SK-N-SH (cell line): ENCODE measurements at regions not wholly inside any gene's neighbourhood (a gene's known extent, or its start where the extent isn't known, plus 50 kb on each side); places are given as distances from the start of the nearest gene placed in this dataset.

Experiments
- CTCF ChIA-PET: fragments of 300-600, 350-600 bp; formaldehyde crosslinking; extraction: SDS; loops from one replicate; lab custom pipeline; 2021; lab: Yijun Ruan, JAX
- POLR2A ChIA-PET: fragments of 350-600 bp; sonication (Branson Sonifier 250); formaldehyde crosslinking; extraction: SDS; loops from one replicate; lab custom pipeline; 2020; ENCODE audit warnings: antibody characterized with exemption, inconsistent platforms; lab: Yijun Ruan, JAX
- DNase-seq: peaks from one replicate; pipeline ENCODE4 v3.0.0; 2012
- H2AFZ ChIP-seq: fragments of 200-600 bp; sonication (generic); 2 replicates; pipeline ENCODE4 v1.8.1; 2016; ENCODE audit warnings: antibody characterized with exemption, mild to moderate bottlenecking, low read depth
- H3F3A ChIP-seq: fragments of 200-600 bp; sonication (generic); replicated peaks from 2 replicates; pipeline ENCODE3; 2016; ENCODE audit warnings: antibody characterized with exemption, mild to moderate bottlenecking; ENCODE audit not compliant: insufficient read depth
- H3K27ac ChIP-seq, 2 experiments: fragments of 200-500 bp in 1 of 2; fragments of 200-600 bp in 1 of 2; sonication (Bioruptor generic) in 1 of 2; sonication (generic), shearing (Covaris generic) in 1 of 2; 2 replicates each; pipeline versions ENCODE4 v1.5.1 to v1.6.1; 2014 to 2016; ENCODE audit warnings: low read depth in 2 of 2, inconsistent platforms in 1 of 2, low read length in 1 of 2, mild to moderate bottlenecking in 1 of 2, mixed read lengths in 1 of 2
- H3K27me3 ChIP-seq: fragments of 200-600 bp; sonication (generic), shearing (Covaris generic); 2 replicates; pipeline ENCODE4 v1.6.1; 2016; ENCODE audit warnings: mixed run types; ENCODE audit not compliant: insufficient read depth
- H3K36me3 ChIP-seq, 2 experiments: fragments of 200-500 bp in 1 of 2; fragments of 200-600 bp in 1 of 2; sonication (Bioruptor generic) in 1 of 2; sonication (generic) in 1 of 2; replicated peaks in 1 of 2; 2 replicates each; pipeline versions ENCODE3 to v1.5.1; 2014 to 2016; ENCODE audit warnings: low read length in 1 of 2, mild to moderate bottlenecking in 1 of 2; ENCODE audit not compliant: insufficient read depth in 2 of 2, control insufficient read depth in 1 of 2
- H3K4me1 ChIP-seq, 2 experiments: fragments of 200-500 bp in 1 of 2; fragments of 200-600 bp in 1 of 2; sonication (Bioruptor generic) in 1 of 2; sonication (generic), shearing (Covaris generic) in 1 of 2; 2 replicates each; pipeline versions ENCODE4 v1.5.1 to v1.6.1; 2014 to 2016; ENCODE audit warnings: low read depth in 1 of 2, low read length in 1 of 2, mixed run types in 1 of 2; ENCODE audit not compliant: insufficient read depth in 2 of 2, control insufficient read depth in 1 of 2
- H3K4me2 ChIP-seq: fragments of 200-600 bp; sonication (generic), shearing (Covaris generic); 2 replicates; pipeline ENCODE4 v1.6.1; 2017; ENCODE audit warnings: mixed run types
- H3K4me3 ChIP-seq, 2 experiments: fragments of 200-500 bp in 1 of 2; fragments of 200-600 bp in 1 of 2; sonication (Bioruptor generic) in 1 of 2; sonication (generic), shearing (Covaris generic) in 1 of 2; 2 replicates each; pipeline versions ENCODE4 v1.5.1 to v1.8.1; 2014 to 2016; ENCODE audit warnings: low read depth in 2 of 2, inconsistent platforms in 1 of 2, low read length in 1 of 2, mild to moderate bottlenecking in 1 of 2, mixed read lengths in 1 of 2, moderate library complexity in 1 of 2
- H3K79me2 ChIP-seq: fragments of 200-600 bp; sonication (generic); 2 replicates; pipeline ENCODE4 v1.8.1; 2017; ENCODE audit warnings: mild to moderate bottlenecking; ENCODE audit not compliant: insufficient read depth
- H3K9ac ChIP-seq: fragments of 200-600 bp; sonication (generic); 2 replicates; pipeline ENCODE4 v1.6.1; 2017; ENCODE audit warnings: mixed run types
- H3K9me2 ChIP-seq: fragments of 200-600 bp; sonication (generic); 2 replicates; pipeline ENCODE4 v1.6.1; 2017; ENCODE audit warnings: mixed run types
- H3K9me3 ChIP-seq: fragments of 200-600 bp; sonication (generic); 2 replicates; pipeline ENCODE4 v1.6.1; 2017; ENCODE audit warnings: mixed run types, mild to moderate bottlenecking, moderate library complexity
- H4K20me1 ChIP-seq: fragments of 200-600 bp; sonication (generic); 2 replicates; pipeline ENCODE4 v1.6.1; 2017; ENCODE audit warnings: mild to moderate bottlenecking, mixed run types; ENCODE audit not compliant: insufficient read depth
- CHD2 ChIP-seq: fragments of 150-350 bp; IDR thresholded peaks from 2 replicates; pipeline ENCODE4 v1.6.1; 2018; ENCODE audit warnings: low read length; ENCODE audit not compliant: partially characterized antibody
- ELF1 ChIP-seq: IDR thresholded peaks from 2 replicates; pipeline ENCODE4 v1.4.0; 2012
- EP300 ChIP-seq, 2 experiments: IDR thresholded peaks; 2 replicates each; pipeline versions ENCODE4 v1.4.0 to v1.6.1; 2012; ENCODE audit warnings: borderline replicate concordance in 1 of 2, low read depth in 1 of 2, low read length in 1 of 2
- FOXJ3 ChIP-seq: sonication (generic); formaldehyde crosslinking; IDR thresholded peaks from 2 replicates; pipeline ENCODE4 v1.5.1; 2020; ENCODE audit warnings: mild to moderate bottlenecking, missing genetic modification reagents
- FOXM1 ChIP-seq: IDR thresholded peaks from 2 replicates; pipeline ENCODE4 v1.4.0; 2012; ENCODE audit warnings: low read depth, mild to moderate bottlenecking
- GATA2 ChIP-seq: sonication (generic); formaldehyde crosslinking; IDR thresholded peaks from 2 replicates; pipeline ENCODE4 v1.5.0; 2020; ENCODE audit warnings: mild to moderate bottlenecking, missing genetic modification reagents
- JUND ChIP-seq: IDR thresholded peaks from 2 replicates; pipeline ENCODE4 v1.4.0; 2012
- POLR2AphosphoS5 ChIP-seq: IDR thresholded peaks from 2 replicates; pipeline ENCODE4 v1.6.1; 2012; ENCODE audit warnings: low read depth, low read length
- RAD21 ChIP-seq: IDR thresholded peaks from 2 replicates; pipeline ENCODE4 v1.6.1; 2012; ENCODE audit warnings: mild to moderate bottlenecking, low read length
- RCOR1 ChIP-seq: fragments of 150-350 bp; IDR thresholded peaks from 2 replicates; pipeline ENCODE4 v1.6.1; 2017; ENCODE audit warnings: antibody characterized with exemption, low read length
- RXRA ChIP-seq: IDR thresholded peaks from 2 replicates; pipeline ENCODE4 v1.4.0; 2012; ENCODE audit warnings: low read depth, mild to moderate bottlenecking, borderline replicate concordance
- SIN3A ChIP-seq: IDR thresholded peaks from 2 replicates; pipeline ENCODE4 v1.6.1; 2012; ENCODE audit warnings: low read depth, mild to moderate bottlenecking, low read length, moderate library complexity, borderline replicate concordance
- SMC3 ChIP-seq: IDR thresholded peaks from 2 replicates; pipeline ENCODE4 v1.6.1; 2012; ENCODE audit warnings: low read depth, low read length, improper control_type of control experiment
- TAF1 ChIP-seq: IDR thresholded peaks from 2 replicates; pipeline ENCODE4 v1.6.1; 2012; ENCODE audit warnings: low read depth, mild to moderate bottlenecking, low read length, moderate library complexity, borderline replicate concordance
- YY1 ChIP-seq: IDR thresholded peaks from 2 replicates; pipeline ENCODE4 v1.4.0; 2012; ENCODE audit warnings: low read depth, mild to moderate bottlenecking
- WGBS: methylation state at CpG from one replicate; pipeline ENCODE4 v1.1.6; 2017; ENCODE audit warnings: low lambda C conversion rate; 5-methylcytosine and 5-hydroxymethylcytosine counted together
- TF ChIP-seq, protein P1 (sequence below): IDR thresholded peaks from 2 replicates; pipeline ENCODE4; 2012
- TF ChIP-seq, protein P2 (sequence below): fragments of 200-600 bp; sonication (generic); IDR thresholded peaks from 2 replicates; pipeline ENCODE4 v1.6.1; 2017; ENCODE audit warnings: antibody characterized with exemption, mild to moderate bottlenecking, moderate library complexity
- TF ChIP-seq, protein P3 (sequence below): IDR thresholded peaks from 2 replicates; pipeline ENCODE4 v1.4.0; 2012; ENCODE audit warnings: low read depth, borderline replicate concordance
- TF ChIP-seq, protein P4 (sequence below): IDR thresholded peaks from 2 replicates; pipeline ENCODE4 v1.4.0; 2012; ENCODE audit warnings: low read depth
- TF ChIP-seq, protein P5 (sequence below): fragments of 150-350 bp; IDR thresholded peaks from 2 replicates; pipeline ENCODE4 v1.6.1; 2017; ENCODE audit warnings: antibody characterized with exemption, low read length, low read depth, borderline replicate concordance
- TF ChIP-seq, protein P6 (sequence below): IDR thresholded peaks from 2 replicates; pipeline ENCODE4 v1.4.0; 2012; ENCODE audit warnings: low read depth, borderline replicate concordance

DNA sequence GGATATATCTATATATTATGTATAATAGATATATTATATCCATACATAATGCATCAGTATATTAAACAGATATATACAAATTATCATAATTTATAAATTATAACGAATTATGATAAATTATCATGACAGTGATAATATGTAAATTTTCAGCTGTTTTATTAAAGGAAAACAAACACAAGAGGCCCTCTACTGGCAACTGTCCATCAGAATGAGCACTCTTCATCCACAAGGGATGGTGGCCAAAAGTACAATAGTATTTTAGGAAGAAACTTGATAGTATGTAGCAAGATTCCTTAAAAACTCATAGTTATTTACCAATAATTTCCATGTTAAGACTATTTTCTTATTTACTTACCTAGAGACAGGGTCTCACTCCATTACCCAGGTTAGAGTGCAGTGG lies 113.3 kb upstream of the LPAR1 start:
- H3K4me1 ChIP-seq: peaks cover 0 to 14% of the 10 kb centered on the region in 2 experiments; a peak in 2 of 4 replicates
- no peaks in the 10 kb centered on the region for H4K20me1 ChIP-seq
- POLR2A ChIA-PET: no interaction called here
- WGBS: 69% methylated on average over 1 of the region's 1 CpG
- no peaks in the 10 kb centered on the region; the same call in 1 of the 2 replicates for H3K9me3 ChIP-seq
- H3K27ac ChIP-seq: no peak overlapping the region
- H3K79me2 ChIP-seq: no peaks in the 10 kb centered on the region
- H2AFZ ChIP-seq: no peak overlapping the region
- H3K9me2 ChIP-seq: no peaks in the 10 kb centered on the region
- H3K4me3 ChIP-seq: no peak overlapping the region
- TF ChIP-seq POLR2AphosphoS5 (no peak), RAD21 (peak; percentile 27; the same call in 1 of the 2 replicates)
- no peaks in the 10 kb centered on the region for H3F3A ChIP-seq
- CTCF ChIA-PET: interaction anchor here (0.8 to 1.3 kb wide), 4 partner anchors 8 to 115 kb away, joined by 3 to 6 read pairs (median 3); no protein-coding TSS in a partner anchor
- no peaks in the 10 kb centered on the region for H3K27me3 ChIP-seq
- H3K4me2 ChIP-seq: no peak overlapping the region
- no peaks in the 10 kb centered on the region for H3K36me3 ChIP-seq
- no peak overlapping the region for H3K9ac ChIP-seq
- no peak for DNase-seq

DNA sequence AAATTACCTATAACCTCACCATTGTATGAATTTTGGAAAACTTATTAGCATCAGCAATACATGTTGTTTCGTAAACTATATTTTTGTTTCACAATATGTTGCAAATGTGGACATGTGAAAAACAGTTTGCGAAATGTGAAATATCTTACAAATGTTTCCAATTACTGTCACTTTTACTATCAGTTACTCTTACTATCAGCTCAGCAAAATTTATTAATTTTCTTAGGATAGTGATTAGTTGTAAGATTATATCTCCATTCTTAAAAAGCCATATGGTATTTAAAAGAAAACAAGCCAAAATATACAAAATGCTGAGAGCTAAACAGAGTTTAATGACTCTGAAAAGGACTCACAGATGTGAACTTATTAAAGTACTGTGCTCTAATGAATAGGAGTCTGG lies 111.9 kb upstream of the LPAR1 start:
- CTCF ChIA-PET: interaction anchor here (0.8 to 1.5 kb wide), 3 partner anchors 81 to 114 kb away, joined by 3 to 4 read pairs (median 3); no protein-coding TSS in a partner anchor
- no peaks in the 10 kb centered on the region for H3K79me2 ChIP-seq
- TF ChIP-seq CHD2 (no peak), POLR2AphosphoS5 (no peak), FOXJ3 (CRISPR knock-in tag) (no peak), SIN3A (no peak), TAF1 (no peak), RAD21 (no peak; the same call in 1 of the 2 replicates), FOXM1 (no peak), JUND (no peak), EP300 (IDR thresholded peaks at IDR 0.05; ENCODE audit: borderline replicate concordance in 1 of 2, low read depth in 1 of 2, low read length in 1 of 2) (peak in 1 of 2 experiments; percentile 75; a peak in 2 of 4 replicates), SMC3 (no peak), YY1 (no peak), RCOR1 (peak; percentile 81), ELF1 (no peak), GATA2 (CRISPR knock-in tag) (peak; percentile 46), RXRA (no peak)
- TF ChIP-seq, protein P1, sequence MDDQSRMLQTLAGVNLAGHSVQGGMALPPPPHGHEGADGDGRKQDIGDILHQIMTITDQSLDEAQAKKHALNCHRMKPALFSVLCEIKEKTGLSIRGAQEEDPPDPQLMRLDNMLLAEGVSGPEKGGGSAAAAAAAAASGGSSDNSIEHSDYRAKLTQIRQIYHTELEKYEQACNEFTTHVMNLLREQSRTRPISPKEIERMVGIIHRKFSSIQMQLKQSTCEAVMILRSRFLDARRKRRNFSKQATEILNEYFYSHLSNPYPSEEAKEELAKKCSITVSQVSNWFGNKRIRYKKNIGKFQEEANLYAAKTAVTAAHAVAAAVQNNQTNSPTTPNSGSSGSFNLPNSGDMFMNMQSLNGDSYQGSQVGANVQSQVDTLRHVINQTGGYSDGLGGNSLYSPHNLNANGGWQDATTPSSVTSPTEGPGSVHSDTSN: no peak
- TF ChIP-seq, protein P2, sequence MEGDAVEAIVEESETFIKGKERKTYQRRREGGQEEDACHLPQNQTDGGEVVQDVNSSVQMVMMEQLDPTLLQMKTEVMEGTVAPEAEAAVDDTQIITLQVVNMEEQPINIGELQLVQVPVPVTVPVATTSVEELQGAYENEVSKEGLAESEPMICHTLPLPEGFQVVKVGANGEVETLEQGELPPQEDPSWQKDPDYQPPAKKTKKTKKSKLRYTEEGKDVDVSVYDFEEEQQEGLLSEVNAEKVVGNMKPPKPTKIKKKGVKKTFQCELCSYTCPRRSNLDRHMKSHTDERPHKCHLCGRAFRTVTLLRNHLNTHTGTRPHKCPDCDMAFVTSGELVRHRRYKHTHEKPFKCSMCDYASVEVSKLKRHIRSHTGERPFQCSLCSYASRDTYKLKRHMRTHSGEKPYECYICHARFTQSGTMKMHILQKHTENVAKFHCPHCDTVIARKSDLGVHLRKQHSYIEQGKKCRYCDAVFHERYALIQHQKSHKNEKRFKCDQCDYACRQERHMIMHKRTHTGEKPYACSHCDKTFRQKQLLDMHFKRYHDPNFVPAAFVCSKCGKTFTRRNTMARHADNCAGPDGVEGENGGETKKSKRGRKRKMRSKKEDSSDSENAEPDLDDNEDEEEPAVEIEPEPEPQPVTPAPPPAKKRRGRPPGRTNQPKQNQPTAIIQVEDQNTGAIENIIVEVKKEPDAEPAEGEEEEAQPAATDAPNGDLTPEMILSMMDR: no peak
- TF ChIP-seq, protein P3, sequence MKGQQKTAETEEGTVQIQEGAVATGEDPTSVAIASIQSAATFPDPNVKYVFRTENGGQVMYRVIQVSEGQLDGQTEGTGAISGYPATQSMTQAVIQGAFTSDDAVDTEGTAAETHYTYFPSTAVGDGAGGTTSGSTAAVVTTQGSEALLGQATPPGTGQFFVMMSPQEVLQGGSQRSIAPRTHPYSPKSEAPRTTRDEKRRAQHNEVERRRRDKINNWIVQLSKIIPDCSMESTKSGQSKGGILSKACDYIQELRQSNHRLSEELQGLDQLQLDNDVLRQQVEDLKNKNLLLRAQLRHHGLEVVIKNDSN: no peak
- TF ChIP-seq, protein P4, sequence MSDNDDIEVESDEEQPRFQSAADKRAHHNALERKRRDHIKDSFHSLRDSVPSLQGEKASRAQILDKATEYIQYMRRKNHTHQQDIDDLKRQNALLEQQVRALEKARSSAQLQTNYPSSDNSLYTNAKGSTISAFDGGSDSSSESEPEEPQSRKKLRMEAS: no peak
- TF ChIP-seq, protein P5, sequence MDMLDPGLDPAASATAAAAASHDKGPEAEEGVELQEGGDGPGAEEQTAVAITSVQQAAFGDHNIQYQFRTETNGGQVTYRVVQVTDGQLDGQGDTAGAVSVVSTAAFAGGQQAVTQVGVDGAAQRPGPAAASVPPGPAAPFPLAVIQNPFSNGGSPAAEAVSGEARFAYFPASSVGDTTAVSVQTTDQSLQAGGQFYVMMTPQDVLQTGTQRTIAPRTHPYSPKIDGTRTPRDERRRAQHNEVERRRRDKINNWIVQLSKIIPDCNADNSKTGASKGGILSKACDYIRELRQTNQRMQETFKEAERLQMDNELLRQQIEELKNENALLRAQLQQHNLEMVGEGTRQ: no peak
- TF ChIP-seq, protein P6, sequence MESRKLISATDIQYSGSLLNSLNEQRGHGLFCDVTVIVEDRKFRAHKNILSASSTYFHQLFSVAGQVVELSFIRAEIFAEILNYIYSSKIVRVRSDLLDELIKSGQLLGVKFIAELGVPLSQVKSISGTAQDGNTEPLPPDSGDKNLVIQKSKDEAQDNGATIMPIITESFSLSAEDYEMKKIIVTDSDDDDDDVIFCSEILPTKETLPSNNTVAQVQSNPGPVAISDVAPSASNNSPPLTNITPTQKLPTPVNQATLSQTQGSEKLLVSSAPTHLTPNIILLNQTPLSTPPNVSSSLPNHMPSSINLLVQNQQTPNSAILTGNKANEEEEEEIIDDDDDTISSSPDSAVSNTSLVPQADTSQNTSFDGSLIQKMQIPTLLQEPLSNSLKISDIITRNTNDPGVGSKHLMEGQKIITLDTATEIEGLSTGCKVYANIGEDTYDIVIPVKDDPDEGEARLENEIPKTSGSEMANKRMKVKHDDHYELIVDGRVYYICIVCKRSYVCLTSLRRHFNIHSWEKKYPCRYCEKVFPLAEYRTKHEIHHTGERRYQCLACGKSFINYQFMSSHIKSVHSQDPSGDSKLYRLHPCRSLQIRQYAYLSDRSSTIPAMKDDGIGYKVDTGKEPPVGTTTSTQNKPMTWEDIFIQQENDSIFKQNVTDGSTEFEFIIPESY: no peak

More for the DNA sequence above, 111.9 kb upstream of the LPAR1 start:
- POLR2A ChIA-PET: no interaction called here
- 93% methylated on average over 2 of the region's 2 CpGs for WGBS
- peaks cover 0 to 14% of the 10 kb centered on the region in 2 experiments; a peak in 2 of 4 replicates for H3K4me1 ChIP-seq
- H3F3A ChIP-seq: no peaks in the 10 kb centered on the region
- no peak overlapping the region for H3K4me3 ChIP-seq
- no peak overlapping the region for H3K4me2 ChIP-seq
- H2AFZ ChIP-seq: no peak overlapping the region
- DNase-seq: peak; percentile 19
- H3K27ac ChIP-seq: no peak overlapping the region
- H3K9me2 ChIP-seq: no peaks in the 10 kb centered on the region
- H3K36me3 ChIP-seq: no peaks in the 10 kb centered on the region
- no peaks in the 10 kb centered on the region for H4K20me1 ChIP-seq
- H3K27me3 ChIP-seq: no peaks in the 10 kb centered on the region
- H3K9ac ChIP-seq: no peak overlapping the region
- no peaks in the 10 kb centered on the region; the same call in 1 of the 2 replicates for H3K9me3 ChIP-seq
